T-helper 1 cell treated with Interleukin-12 subunit alpha and Interleukin-12 subunit beta and Interleukin-4 antibody, amounts not matched to agents 30 μg/mL and 1 μg/mL, for 36 hours (primary cell): ENCODE measurements at regions not wholly inside any gene's neighbourhood (a gene's known extent, or its start where the extent isn't known, plus 50 kb on each side); places are given as distances from the start of the nearest gene placed in this dataset.

ENCODE experiments used
- H3K27ac Mint-ChIP-seq: one replicate; pipeline ENCODE4 v1.8.0; 2021; ENCODE audit warnings: mild to moderate bottlenecking, mixed read lengths
- H3K27me3 Mint-ChIP-seq: one replicate; pipeline ENCODE4 v1.8.0; 2021; ENCODE audit warnings: low read depth, mixed read lengths
- H3K36me3 Mint-ChIP-seq: one replicate; pipeline ENCODE4 v1.8.0; 2021; ENCODE audit warnings: low read depth, mixed read lengths
- H3K4me1 Mint-ChIP-seq: one replicate; pipeline ENCODE4 v1.8.0; 2021; ENCODE audit warnings: low read depth, mixed read lengths
- H3K4me3 Mint-ChIP-seq: one replicate; pipeline ENCODE4 v1.8.0; 2021; ENCODE audit warnings: mild to moderate bottlenecking, moderate library complexity, mixed read lengths
- H3K9me3 Mint-ChIP-seq: one replicate; pipeline ENCODE4 v1.8.0; 2021; ENCODE audit warnings: mixed read lengths

- Mint-ChIP-seq H3K4me1 (no peaks in the 10 kb centered on the region), H3K27me3 (no peaks in the 10 kb centered on the region), H3K4me3 (no peak overlapping the region), H3K9me3 (peaks cover 9% of the 10 kb centered on the region), H3K36me3 (no peaks in the 10 kb centered on the region), H3K27ac (no peak overlapping the region)
Measured at GRCh38 chr2:34474646-34475045, 875.5 kb upstream of the FAM98A start.

DNA sequence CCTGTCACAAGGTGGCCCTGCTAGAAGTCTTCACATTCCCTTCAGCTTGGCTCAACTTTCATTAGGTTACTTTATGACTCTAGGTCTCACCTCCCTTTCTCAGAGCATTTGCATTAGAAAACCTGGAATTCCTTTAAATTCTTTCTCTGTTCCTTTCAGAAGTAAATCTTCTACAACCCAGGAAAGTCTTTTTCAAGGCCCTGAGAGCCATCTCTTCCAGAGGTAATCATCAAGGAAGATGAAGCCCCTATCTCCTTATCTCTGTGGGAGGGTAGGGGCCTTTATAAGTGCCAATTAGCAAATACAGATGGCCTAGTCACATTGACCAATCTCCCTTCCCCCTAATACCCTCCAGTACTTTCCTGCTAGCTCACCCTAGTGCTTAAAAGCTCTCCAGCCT lies 848.0 kb upstream of the FAM98A start:
- Mint-ChIP-seq H3K9me3 (peaks cover 10% of the 10 kb centered on the region), H3K27me3 (no peaks in the 10 kb centered on the region), H3K4me3 (no peak overlapping the region), H3K36me3 (no peaks in the 10 kb centered on the region), H3K27ac (no peak overlapping the region), H3K4me1 (no peaks in the 10 kb centered on the region)

DNA sequence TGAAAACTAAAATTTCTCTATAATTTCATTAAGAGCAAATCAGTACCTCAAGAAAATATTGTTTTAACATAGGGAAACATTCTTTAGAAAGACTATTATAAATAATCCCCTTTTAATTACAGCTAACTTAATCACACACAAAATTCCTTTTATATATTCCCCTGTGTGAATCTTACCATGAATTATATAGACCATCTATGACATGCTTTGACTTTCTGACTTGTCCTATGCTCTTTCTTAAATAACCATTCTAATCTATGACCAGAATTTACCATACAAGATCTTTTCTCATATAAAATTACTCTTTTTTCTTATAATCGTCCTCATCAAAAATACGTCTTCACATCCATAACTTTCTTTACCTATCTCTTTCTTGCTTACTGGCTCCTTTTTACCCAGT lies 824.2 kb upstream of the FAM98A start:
- H3K27me3 Mint-ChIP-seq: no peaks in the 10 kb centered on the region
- no peaks in the 10 kb centered on the region for H3K4me1 Mint-ChIP-seq

GRCh38 chr2:34419856-34420255 lies 820.8 kb upstream of the FAM98A start:
- H3K27me3 Mint-ChIP-seq: no peaks in the 10 kb centered on the region
- no peak overlapping the region for H3K27ac Mint-ChIP-seq
- no peaks in the 10 kb centered on the region for H3K36me3 Mint-ChIP-seq
- peaks cover 23% of the 10 kb centered on the region for H3K9me3 Mint-ChIP-seq
- H3K4me1 Mint-ChIP-seq: no peaks in the 10 kb centered on the region
- no peak overlapping the region for H3K4me3 Mint-ChIP-seq

More for the DNA sequence above, 824.2 kb upstream of the FAM98A start:
- Mint-ChIP-seq H3K27ac (no peak overlapping the region), H3K36me3 (no peaks in the 10 kb centered on the region), H3K4me3 (no peak overlapping the region), H3K9me3 (peaks cover 28% of the 10 kb centered on the region)

GRCh38 chr2:34416856-34417255 lies 817.8 kb upstream of the FAM98A start:
- Mint-ChIP-seq H3K36me3 (no peaks in the 10 kb centered on the region), H3K27me3 (no peaks in the 10 kb centered on the region), H3K9me3 (peaks cover 9% of the 10 kb centered on the region), H3K4me1 (no peaks in the 10 kb centered on the region), H3K4me3 (no peak overlapping the region), H3K27ac (no peak overlapping the region)

DNA sequence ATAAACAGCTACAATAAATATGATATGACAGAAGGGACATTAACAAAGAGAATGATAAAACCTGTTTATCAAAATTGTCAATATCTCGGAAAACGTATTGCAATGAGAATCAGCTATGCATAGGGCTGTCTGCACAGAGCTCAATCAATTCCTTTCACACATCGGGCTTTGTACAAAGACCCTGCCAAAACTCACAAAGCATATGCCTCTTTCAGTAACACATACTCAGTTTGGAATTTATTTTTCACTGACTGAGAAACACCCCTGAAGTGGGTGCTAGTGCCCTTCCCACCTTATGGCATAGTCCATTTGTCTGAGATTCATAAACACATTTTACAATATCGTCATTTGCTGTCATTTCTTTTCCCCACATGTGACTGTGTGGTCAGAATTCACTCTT lies 815.8 kb upstream of the FAM98A start:
- H3K4me1 Mint-ChIP-seq: no peaks in the 10 kb centered on the region
- no peaks in the 10 kb centered on the region for H3K9me3 Mint-ChIP-seq
- H3K27ac Mint-ChIP-seq: no peak overlapping the region
- no peak overlapping the region for H3K4me3 Mint-ChIP-seq
- no peaks in the 10 kb centered on the region for H3K27me3 Mint-ChIP-seq
- H3K36me3 Mint-ChIP-seq: no peaks in the 10 kb centered on the region

GRCh38 chr2:34408100-34408499 lies 809.0 kb upstream of the FAM98A start:
- Mint-ChIP-seq H3K9me3 (no peaks in the 10 kb centered on the region), H3K27ac (no peak overlapping the region), H3K4me3 (no peak overlapping the region), H3K36me3 (no peaks in the 10 kb centered on the region), H3K27me3 (no peaks in the 10 kb centered on the region), H3K4me1 (no peaks in the 10 kb centered on the region)

- Mint-ChIP-seq H3K9me3 (no peaks in the 10 kb centered on the region), H3K4me3 (no peak overlapping the region), H3K36me3 (no peaks in the 10 kb centered on the region), H3K27ac (no peak overlapping the region), H3K27me3 (no peaks in the 10 kb centered on the region), H3K4me1 (no peaks in the 10 kb centered on the region)
Measured at GRCh38 chr2:34403512-34403911, 804.4 kb upstream of the FAM98A start.

DNA sequence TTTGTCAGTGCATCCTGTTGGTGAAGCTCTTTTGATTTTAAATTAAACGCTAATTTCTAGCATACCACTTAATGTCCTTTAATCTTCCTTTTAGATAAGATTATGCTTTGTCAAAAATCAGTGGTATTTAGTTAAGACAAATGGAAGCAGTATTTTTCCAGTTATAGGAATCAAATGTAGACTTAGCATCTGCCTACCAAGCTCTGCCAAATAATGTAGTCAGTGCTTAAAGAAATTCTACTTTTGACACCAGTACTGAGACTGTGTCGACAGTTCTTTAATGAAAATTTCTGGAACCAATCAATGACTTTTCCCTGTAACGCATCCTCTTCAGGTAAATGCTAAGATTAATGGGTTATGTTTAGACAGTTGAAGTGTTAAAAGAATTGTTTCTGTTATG lies 803.3 kb upstream of the FAM98A start:
- Mint-ChIP-seq H3K36me3 (no peaks in the 10 kb centered on the region), H3K27ac (no peak overlapping the region), H3K4me1 (no peaks in the 10 kb centered on the region), H3K9me3 (no peaks in the 10 kb centered on the region), H3K4me3 (no peak overlapping the region), H3K27me3 (no peaks in the 10 kb centered on the region)

DNA sequence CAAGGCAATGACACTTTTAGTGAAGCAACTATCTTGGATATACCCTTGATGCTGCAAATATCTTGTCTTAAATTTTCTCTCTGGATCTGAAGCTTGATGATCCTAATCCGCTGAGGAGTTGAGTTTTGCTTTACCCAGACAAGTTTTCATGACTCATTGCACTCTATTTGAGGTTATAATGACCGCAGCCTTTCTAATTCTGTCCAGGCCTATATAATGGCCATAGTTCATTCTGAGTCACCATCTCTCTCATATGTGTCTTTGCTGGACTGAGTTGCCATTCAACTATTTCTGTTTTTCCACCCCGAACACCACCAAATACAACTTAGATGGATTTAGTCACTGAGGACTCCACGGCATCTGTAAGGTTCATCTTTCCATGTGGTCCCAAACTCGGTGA lies 802.1 kb upstream of the FAM98A start:
- H3K9me3 Mint-ChIP-seq: no peaks in the 10 kb centered on the region
- H3K27me3 Mint-ChIP-seq: no peaks in the 10 kb centered on the region
- H3K4me1 Mint-ChIP-seq: no peaks in the 10 kb centered on the region
- no peaks in the 10 kb centered on the region for H3K36me3 Mint-ChIP-seq
- H3K27ac Mint-ChIP-seq: no peak overlapping the region
- H3K4me3 Mint-ChIP-seq: no peak overlapping the region

DNA sequence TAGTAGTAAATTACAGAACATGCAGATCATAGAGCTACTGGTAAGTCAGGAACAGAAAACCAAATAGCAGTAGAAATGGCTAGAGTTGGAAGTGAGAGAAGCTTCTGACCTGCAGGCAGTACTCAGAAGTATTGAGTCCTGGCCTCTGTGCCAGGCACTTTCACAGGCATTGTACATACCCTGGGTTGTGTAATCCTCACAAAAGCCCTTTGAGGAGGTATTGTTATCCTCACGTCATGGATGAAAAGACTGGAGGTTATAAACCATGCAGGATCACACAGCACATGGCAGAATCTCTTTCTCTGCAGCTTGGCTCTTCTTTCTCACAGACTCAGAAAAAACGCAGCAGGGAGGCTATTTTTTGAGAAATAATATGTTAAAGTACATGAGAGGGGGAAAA lies 789.3 kb upstream of the FAM98A start:
- no peaks in the 10 kb centered on the region for H3K36me3 Mint-ChIP-seq
- H3K27ac Mint-ChIP-seq: no peak overlapping the region
- no peak overlapping the region for H3K4me3 Mint-ChIP-seq
- H3K9me3 Mint-ChIP-seq: peaks cover 15% of the 10 kb centered on the region
- H3K27me3 Mint-ChIP-seq: no peaks in the 10 kb centered on the region
- H3K4me1 Mint-ChIP-seq: no peaks in the 10 kb centered on the region

DNA sequence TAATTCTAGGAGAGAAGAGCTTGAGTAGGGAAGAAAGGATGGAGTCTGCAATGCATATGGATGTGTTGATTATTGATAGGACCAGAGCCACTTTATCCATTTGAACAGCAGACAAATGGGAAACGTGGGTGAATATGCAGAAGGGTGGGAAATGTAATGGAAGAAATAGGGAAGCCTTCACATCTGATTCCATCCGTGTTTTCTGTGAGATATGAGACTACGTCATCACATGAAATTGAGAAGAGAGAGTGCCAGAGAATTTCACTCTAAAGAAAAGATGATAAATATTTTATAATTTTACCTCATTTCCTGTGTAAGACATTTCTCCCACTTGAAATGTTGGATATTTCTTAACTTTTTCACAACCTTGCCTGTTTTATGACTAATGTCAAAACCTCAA lies 788.4 kb upstream of the FAM98A start:
- no peaks in the 10 kb centered on the region for H3K4me1 Mint-ChIP-seq
- no peaks in the 10 kb centered on the region for H3K27me3 Mint-ChIP-seq
- H3K27ac Mint-ChIP-seq: no peak overlapping the region
- H3K9me3 Mint-ChIP-seq: peaks cover 15% of the 10 kb centered on the region
- no peak overlapping the region for H3K4me3 Mint-ChIP-seq
- H3K36me3 Mint-ChIP-seq: no peaks in the 10 kb centered on the region

GRCh38 chr2:34379586-34379985 lies 780.5 kb upstream of the FAM98A start:
- no peaks in the 10 kb centered on the region for H3K4me1 Mint-ChIP-seq
- no peaks in the 10 kb centered on the region for H3K27me3 Mint-ChIP-seq
- H3K27ac Mint-ChIP-seq: no peak overlapping the region
- H3K4me3 Mint-ChIP-seq: no peak overlapping the region
- H3K9me3 Mint-ChIP-seq: peaks cover 12% of the 10 kb centered on the region
- H3K36me3 Mint-ChIP-seq: no peaks in the 10 kb centered on the region

DNA sequence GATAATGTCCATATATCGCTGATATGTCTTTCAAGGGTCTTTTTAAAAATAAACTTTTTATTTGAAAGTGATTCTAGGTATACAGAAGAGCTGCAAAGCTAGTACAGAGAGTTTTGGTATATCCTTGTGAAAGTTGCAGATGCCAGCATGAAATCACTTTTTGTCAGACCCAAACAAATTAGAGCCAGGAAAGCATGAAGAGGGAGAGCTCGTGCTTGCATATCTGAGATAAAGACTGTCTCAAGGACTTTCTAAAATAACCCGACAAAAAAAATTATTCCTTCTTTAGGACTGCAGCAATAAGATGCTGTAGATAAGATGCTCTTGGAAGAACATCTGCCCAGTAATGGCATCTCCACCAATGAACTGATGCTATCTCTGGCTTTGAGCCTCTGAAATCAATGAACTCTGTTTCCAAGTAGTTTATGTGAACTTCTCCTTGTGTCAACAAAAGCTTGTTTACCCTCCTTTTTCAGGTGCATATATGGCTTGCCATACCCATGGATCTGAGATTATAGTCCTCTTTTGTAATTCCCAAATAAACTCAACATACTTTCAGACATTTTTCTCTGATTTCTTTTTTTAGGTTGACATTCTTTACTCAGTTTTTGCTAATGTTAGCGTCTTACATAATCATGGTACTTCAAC lies 774.6 kb upstream of the FAM98A start:
- Mint-ChIP-seq H3K4me1 (no peaks in the 10 kb centered on the region), H3K4me3 (no peak overlapping the region), H3K27me3 (no peaks in the 10 kb centered on the region), H3K9me3 (peaks cover 12% of the 10 kb centered on the region), H3K36me3 (no peaks in the 10 kb centered on the region), H3K27ac (no peak overlapping the region)

DNA sequence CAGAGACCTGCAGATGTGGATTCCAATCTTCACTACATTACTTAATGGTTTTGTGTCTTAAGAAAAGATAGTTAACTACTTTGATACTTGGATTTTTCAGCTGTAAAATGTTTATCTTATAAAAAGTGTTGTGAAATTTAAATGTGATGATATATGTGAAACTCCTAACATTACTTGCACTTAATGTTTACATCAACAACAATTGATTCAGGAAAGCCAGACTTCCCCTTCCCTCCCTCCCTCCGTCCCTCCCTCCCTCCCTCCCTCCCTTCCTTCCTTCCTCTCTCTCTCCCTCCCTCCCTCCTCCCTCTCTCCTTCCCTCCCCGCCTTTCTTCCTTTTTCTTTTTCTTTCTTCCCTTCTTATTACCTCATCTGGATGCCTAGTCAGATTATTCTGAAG lies 773.9 kb upstream of the FAM98A start:
- no peaks in the 10 kb centered on the region for H3K36me3 Mint-ChIP-seq
- H3K27me3 Mint-ChIP-seq: no peaks in the 10 kb centered on the region
- H3K9me3 Mint-ChIP-seq: peaks cover 12% of the 10 kb centered on the region
- no peak overlapping the region for H3K4me3 Mint-ChIP-seq
- no peak overlapping the region for H3K27ac Mint-ChIP-seq
- no peaks in the 10 kb centered on the region for H3K4me1 Mint-ChIP-seq

GRCh38 chr2:34371711-34372110 lies 772.6 kb upstream of the FAM98A start:
- peaks cover 5% of the 10 kb centered on the region for H3K9me3 Mint-ChIP-seq
- no peak overlapping the region for H3K4me3 Mint-ChIP-seq
- H3K27ac Mint-ChIP-seq: no peak overlapping the region
- H3K36me3 Mint-ChIP-seq: no peaks in the 10 kb centered on the region
- H3K4me1 Mint-ChIP-seq: no peaks in the 10 kb centered on the region
- H3K27me3 Mint-ChIP-seq: no peaks in the 10 kb centered on the region
